GM13976 (cell line): ENCODE measurements at regions not wholly inside any gene's neighbourhood (a gene's known extent, or its start where the extent isn't known, plus 50 kb on each side); places are given as distances from the start of the nearest gene placed in this dataset.

Source experiments
- DNase-seq: peaks from one replicate; pipeline ENCODE4 v3.0.0; 2012; ENCODE audit warnings: low spot score
- CTCF ChIP-seq: IDR thresholded peaks from 2 replicates; pipeline ENCODE4 v1.5.1; 2012; ENCODE audit warnings: borderline replicate concordance, mild to moderate bottlenecking; ENCODE audit not compliant: insufficient read depth; ENCODE audit errors: extremely low read depth, missing control alignments, control extremely low read depth
- in situ Hi-C: fragments of 300-500 bp; cut with MboI; formaldehyde crosslinking; loops from one replicate; pipeline ENCODE4 v1.12.0; 2022; ENCODE audit warnings: low sequenced_read_pairs, mixed read lengths, inconsistent platforms; ENCODE audit not compliant: unreplicated experiment

GRCh38 chr1:69433073-69433472 is 134.6 kb upstream of the LRRC7 start:
- in situ Hi-C loops, result no loop called here
- no peak for TF ChIP-seq CTCF
- no peak for DNase-seq

GRCh38 chr1:69436151-69436550 is 131.6 kb upstream of the LRRC7 start:
- TF ChIP-seq CTCF, result no peak
- in situ Hi-C loops, result no loop called here
- DNase-seq, result no peak

- DNase-seq, result no peak
- in situ Hi-C loops, result no loop called here
- no peak for TF ChIP-seq CTCF
Observed at GRCh38 chr1:69438056-69438795, 129.5 kb upstream of the LRRC7 start.

GRCh38 chr1:69441496-69441895 is 126.2 kb upstream of the LRRC7 start:
- no peak for DNase-seq
- no peak for TF ChIP-seq CTCF
- in situ Hi-C loops, result no loop called here

GRCh38 chr1:69451196-69451595 is 116.5 kb upstream of the LRRC7 start:
- DNase-seq, result no peak
- in situ Hi-C loops, result no loop called here
- TF ChIP-seq CTCF, result no peak

GRCh38 chr1:69455718-69456117 is 112.0 kb upstream of the LRRC7 start:
- TF ChIP-seq CTCF, result no peak
- in situ Hi-C loops, result no loop called here
- no peak for DNase-seq
